C4-2B (cell line): ENCODE measurements at regions not wholly inside any gene's neighbourhood (a gene's known extent, or its start where the extent isn't known, plus 50 kb on each side); places are given as distances from the start of the nearest gene placed in this dataset.
A peak's percentile ranks its signal among the peaks of the same experiment; 100 is the strongest.

Source experiments
- H3K27ac ChIP-seq: fragments of 450-650 bp; 2 replicates; pipeline ENCODE4 v1.5.1; 2017
- ZFX ChIP-seq: fragments of 450-650 bp; IDR thresholded peaks from 2 replicates; pipeline ENCODE4 v1.6.1; 2017
- TF ChIP-seq, protein P1 (sequence below): fragments of 450-650 bp; conservative IDR thresholded peaks from 2 replicates; pipeline ENCODE4 v1.5.1; 2017; ENCODE audit warnings: mild to moderate bottlenecking

DNA sequence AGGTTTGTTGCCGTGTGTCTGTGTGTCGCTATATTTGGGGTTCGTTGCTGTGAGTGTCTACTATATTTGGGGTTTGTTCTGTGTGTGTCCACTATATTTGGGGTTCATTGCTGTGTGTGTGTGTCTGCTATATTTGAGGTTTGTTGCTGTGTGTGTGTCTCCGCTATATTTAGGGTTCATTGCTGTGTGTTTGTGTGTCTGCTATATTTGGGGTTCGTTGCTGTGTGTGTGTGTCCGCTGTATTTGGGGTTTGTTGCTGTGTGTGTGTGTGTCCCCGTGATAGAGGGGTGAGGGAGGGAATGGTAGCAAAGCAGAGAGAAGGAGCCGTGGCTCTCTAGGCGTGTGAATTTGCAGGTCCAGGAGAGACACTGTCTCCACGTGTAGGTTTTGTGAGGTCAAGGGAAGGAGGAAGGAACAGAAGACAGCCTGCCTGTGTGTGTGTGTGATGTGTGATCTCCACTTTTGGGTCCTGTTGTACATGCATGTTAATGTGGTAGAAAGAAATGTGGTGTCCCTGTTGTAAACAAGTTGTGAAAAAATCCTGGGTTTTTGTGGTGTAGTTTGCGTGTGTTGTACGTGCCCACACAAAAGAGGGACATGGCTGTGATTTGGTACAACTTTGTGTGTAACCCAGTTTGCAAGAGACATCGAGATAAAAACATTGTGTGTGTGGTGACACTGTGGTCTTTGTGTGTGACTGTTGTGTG lies 56.3 kb upstream of the ECE1 start:
- TF ChIP-seq, protein P1, sequence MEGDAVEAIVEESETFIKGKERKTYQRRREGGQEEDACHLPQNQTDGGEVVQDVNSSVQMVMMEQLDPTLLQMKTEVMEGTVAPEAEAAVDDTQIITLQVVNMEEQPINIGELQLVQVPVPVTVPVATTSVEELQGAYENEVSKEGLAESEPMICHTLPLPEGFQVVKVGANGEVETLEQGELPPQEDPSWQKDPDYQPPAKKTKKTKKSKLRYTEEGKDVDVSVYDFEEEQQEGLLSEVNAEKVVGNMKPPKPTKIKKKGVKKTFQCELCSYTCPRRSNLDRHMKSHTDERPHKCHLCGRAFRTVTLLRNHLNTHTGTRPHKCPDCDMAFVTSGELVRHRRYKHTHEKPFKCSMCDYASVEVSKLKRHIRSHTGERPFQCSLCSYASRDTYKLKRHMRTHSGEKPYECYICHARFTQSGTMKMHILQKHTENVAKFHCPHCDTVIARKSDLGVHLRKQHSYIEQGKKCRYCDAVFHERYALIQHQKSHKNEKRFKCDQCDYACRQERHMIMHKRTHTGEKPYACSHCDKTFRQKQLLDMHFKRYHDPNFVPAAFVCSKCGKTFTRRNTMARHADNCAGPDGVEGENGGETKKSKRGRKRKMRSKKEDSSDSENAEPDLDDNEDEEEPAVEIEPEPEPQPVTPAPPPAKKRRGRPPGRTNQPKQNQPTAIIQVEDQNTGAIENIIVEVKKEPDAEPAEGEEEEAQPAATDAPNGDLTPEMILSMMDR, result no peak
- no peak for TF ChIP-seq ZFX
- H3K27ac ChIP-seq, result peak overlapping the region; percentile 87

DNA sequence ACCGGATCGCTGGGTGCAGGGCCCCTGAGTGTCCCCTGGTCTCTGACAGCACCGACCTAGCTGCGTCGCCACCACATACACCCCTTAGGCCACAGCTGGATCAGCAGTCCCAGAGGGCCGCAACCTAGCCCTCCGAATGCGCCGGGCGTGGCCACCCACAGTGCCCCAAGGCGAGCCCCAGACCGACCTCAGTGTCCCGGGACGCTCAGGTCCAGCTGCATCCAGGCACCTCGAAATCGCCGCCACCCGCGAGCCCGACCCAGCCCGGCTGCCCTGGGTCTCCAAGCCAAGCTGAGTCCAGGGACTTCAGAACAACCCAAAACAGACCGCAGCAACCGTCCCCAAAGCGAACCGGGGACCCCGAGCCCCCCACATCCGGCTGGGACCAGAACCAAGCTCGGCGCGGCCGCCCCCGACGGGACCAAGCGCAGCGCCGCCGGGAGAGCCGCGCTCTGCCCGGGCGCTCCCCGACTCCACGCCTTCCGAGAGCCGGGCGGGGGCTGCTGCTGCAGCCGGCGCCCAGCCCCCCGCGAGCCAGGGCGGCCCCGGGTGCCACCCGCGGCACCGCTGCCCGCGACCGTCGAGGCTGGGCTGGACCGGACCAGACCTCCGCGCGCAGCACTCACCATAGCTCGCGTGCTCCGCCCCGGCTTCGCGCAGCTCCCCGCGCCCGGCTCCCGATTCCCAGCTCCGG lies 54.6 kb upstream of the ECE1 start:
- peak overlapping the region; percentile 87 for H3K27ac ChIP-seq
- TF ChIP-seq, protein P1, result no peak
- TF ChIP-seq ZFX, result no peak

DNA sequence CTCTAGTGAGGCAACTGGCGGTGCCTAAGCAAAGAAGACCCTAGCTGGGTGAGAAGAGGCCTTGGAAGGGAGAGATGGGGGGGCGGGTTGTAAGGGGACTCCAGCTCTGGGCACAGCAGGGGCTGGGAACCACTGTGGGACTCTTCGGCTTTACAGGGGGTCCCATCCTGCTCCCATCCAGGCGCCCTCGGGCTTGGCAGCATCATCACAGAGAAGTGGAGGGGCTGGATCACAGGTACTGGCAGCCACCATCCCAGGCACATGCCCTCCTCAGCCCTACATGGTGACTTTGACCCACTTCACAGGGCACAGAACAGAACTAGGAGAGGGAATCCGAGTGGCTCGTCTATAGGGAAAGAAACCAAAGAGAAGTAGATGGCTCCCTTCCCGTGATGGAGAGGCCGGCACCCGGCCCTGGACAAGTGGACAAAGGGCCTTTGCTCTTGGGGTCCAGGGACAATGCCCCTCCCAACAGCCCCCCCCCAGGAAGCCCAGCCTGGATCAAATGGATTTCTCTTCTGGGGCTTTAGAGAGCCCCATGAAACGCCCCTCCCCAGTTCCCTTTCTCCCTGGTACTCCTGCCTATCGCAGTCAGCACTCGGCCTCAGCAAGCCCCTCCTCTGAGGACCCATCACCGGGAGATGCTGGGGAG lies 54.0 kb upstream of the ECE1 start:
- peak overlapping the region; percentile 87 for H3K27ac ChIP-seq
- TF ChIP-seq, protein P1, result no peak
- TF ChIP-seq ZFX, result no peak

DNA sequence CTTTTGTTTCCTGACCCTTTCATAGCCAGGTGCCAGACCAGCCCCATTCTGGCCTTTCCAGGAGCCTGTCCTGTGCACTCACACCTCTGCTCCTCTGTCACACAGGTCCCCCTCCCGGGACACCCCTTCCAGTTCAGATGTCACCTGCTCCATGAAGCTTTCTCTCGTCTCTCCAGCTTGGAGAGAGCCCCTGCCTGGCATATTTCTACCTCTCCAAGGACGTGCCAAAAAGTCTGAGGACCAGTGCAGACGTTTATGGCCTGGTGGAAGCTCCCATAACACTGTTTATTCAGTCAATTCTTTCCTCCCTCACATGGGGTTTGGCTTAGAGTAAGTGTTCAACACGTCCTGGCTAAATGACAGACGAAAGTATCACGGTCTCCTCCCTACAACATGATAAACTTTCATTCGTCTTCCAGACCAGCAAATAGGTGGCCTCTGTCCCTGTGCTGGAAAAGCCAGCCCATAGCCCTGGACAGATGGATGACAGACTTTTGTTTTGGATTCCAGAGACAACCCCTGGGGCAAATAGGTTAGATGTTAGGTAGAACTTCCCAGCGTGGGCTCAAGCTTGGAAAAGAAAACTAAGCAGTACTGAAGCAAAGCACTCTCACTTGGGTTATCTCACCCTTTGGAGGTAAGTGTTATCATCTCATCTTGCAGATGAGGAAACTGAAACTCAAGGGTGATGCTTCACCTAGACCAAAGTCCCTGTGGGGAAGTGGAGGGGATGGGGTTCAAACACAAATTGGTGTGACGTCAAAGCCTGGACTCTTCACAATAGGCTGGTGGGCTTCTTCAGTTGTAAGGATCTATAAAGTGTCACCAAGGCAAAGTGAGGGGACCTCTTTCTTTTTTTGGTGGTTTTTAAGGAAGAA lies 52.9 kb upstream of the ECE1 start:
- H3K27ac ChIP-seq, result peak overlapping the region; percentile 17; the same call in 1 of the 2 replicates
- TF ChIP-seq ZFX, result no peak
- TF ChIP-seq, protein P1, result no peak

DNA sequence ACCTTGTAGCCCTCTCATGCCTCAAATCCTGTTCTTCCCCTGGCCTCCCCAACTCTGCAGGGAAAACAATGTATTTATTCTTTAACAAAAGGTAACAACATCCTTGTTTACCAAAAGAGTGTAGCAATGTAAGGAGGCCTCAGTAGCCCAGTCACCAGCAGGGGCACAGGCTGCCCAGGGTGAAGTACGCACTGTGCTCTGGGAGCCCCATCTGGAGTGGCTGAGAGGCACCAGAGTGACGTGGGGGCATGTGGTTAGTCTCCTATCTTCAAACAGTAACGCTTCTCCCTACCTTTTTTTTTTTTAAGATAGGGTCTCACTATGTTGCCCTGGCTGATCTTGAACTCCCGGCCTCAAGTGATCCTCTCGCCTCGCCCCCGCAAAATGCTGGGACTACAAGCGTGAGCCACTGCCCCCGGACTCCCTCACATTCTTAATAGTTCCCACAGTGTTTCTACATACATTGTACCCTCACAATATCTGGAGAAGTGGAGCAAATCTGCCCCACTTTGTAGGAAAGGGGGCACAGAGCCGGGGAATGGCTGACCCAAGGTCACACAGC lies 51.3 kb upstream of the ECE1 start:
- TF ChIP-seq, protein P1, result no peak
- TF ChIP-seq ZFX, result no peak
- no peak overlapping the region for H3K27ac ChIP-seq

DNA sequence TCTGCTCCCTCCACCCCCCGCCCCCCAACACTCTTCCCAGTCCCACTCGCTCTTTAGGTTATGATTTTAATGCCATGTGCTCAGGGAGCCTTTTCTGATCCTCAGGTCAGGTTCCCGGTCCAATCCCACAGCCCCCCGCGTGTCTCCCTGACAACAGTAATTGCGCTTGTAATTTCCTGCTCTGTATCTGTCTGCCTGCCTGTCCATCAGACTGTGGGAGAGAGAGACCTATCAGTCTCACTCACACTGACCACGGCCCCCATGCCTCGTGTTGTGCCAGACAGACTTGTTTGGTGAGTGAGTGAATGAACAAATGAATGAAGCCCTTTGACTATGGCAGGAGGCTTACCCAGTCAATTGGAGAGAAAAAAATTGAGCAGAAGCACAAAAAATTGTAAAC lies 50.8 kb upstream of the ECE1 start:
- TF ChIP-seq, protein P1, result no peak
- no peak for TF ChIP-seq ZFX
- H3K27ac ChIP-seq, result no peak overlapping the region
